ENCODE measurements at regions not wholly inside any gene's neighbourhood (a gene's known extent, or its start where the extent isn't known, plus 50 kb on each side); places are given as distances from the start of the nearest gene placed in this dataset.
"Not testable (repeated sequence)": the region's sequence is repeated elsewhere in the genome, so short reads cannot be mapped to it uniquely, and the experiment has no call there.

GRCh38 chr3:152682477-152682876 lies 152.5 kb upstream of the P2RY1 start:
- no peak for DNase-seq
- Histone ChIP-seq H3K9me3 (no peaks in the 10 kb centered on the region), H3K4me3 (no peak overlapping the region), H3K4me1 (no peaks in the 10 kb centered on the region), H3K27me3 (no peaks in the 10 kb centered on the region), H3K27ac (no peak overlapping the region), H3K36me3 (no peaks in the 10 kb centered on the region)
- intact Hi-C loops (cut with DNase I; ENCODE audit: low total_unique reads) = no loop called here
- TF ChIP-seq, protein P1, sequence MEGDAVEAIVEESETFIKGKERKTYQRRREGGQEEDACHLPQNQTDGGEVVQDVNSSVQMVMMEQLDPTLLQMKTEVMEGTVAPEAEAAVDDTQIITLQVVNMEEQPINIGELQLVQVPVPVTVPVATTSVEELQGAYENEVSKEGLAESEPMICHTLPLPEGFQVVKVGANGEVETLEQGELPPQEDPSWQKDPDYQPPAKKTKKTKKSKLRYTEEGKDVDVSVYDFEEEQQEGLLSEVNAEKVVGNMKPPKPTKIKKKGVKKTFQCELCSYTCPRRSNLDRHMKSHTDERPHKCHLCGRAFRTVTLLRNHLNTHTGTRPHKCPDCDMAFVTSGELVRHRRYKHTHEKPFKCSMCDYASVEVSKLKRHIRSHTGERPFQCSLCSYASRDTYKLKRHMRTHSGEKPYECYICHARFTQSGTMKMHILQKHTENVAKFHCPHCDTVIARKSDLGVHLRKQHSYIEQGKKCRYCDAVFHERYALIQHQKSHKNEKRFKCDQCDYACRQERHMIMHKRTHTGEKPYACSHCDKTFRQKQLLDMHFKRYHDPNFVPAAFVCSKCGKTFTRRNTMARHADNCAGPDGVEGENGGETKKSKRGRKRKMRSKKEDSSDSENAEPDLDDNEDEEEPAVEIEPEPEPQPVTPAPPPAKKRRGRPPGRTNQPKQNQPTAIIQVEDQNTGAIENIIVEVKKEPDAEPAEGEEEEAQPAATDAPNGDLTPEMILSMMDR (IDR thresholded peaks at IDR 0.05) = no peak
- no peak for TF ChIP-seq POLR2A (IDR thresholded peaks at IDR 0.05)

DNA sequence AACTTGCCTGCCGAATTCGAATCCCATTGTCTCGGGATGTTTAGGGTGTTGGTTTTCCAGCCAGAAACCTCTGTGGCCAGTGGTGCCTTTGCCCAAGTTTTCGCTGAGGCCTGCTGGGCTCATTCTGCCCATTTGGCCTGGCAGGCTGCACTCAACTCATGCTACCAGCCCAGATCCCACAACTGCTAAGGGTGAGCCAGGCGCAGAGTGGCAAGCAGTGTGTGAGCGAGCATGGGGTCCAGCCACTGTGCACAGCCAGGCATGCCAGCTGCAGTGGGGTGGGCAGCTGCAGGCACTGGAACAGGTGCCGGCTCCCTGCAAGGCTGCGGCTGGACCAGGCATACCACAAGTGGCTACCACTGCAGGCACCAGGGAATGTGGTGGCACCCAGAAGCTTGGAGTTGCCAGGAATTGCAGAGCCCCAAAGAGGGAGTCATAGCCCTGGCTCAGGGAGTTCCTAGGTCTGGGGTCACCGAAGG lies 151.4 kb upstream of the P2RY1 start:
- Histone ChIP-seq H3K4me3 (no peak overlapping the region), H3K4me1 (no peaks in the 10 kb centered on the region), H3K9me3 (no peaks in the 10 kb centered on the region), H3K36me3 (no peaks in the 10 kb centered on the region), H3K27ac (no peak overlapping the region), H3K27me3 (no peaks in the 10 kb centered on the region)
- no peak for DNase-seq
- intact Hi-C loops (cut with DNase I; ENCODE audit: low total_unique reads) = no loop called here
- TF ChIP-seq POLR2A (IDR thresholded peaks at IDR 0.05) = no peak
- TF ChIP-seq, protein P1 (IDR thresholded peaks at IDR 0.05) = no peak

GRCh38 chr3:152684279-152684678 lies 150.7 kb upstream of the P2RY1 start:
- no peak for DNase-seq
- no peaks in the 10 kb centered on the region for H3K9me3 ChIP-seq
- H3K27ac ChIP-seq = no peak overlapping the region
- H3K27me3 ChIP-seq = no peaks in the 10 kb centered on the region
- H3K4me3 ChIP-seq = no peak overlapping the region
- H3K36me3 ChIP-seq = no peaks in the 10 kb centered on the region
- intact Hi-C loops (cut with DNase I; ENCODE audit: low total_unique reads) = no loop called here
- TF ChIP-seq, protein P1 (IDR thresholded peaks at IDR 0.05) = no peak
- no peak for TF ChIP-seq POLR2A (IDR thresholded peaks at IDR 0.05)
- no peaks in the 10 kb centered on the region for H3K4me1 ChIP-seq

DNA sequence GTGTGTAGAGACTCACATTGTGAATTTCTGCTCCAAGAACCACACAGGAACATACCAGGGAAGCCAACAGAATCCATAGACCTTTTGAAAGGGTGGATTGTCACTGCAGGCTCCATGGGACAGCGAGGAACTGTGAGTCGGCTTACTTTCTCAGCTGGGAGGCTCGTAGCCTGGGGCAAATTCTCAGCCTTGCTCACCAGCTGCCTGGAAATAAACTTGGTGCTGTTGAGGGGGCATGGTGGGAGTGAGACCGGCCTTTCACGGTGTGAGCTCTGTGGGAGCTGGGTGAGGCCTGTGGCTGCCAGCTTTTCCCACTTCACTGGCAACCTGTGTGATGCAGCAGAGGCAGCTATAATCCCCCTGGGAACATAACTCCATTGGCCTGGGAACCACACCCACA lies 146.6 kb upstream of the P2RY1 start:
- no peak overlapping the region for H3K4me3 ChIP-seq
- H3K27ac ChIP-seq = no peak overlapping the region
- H3K4me1 ChIP-seq = no peaks in the 10 kb centered on the region
- no peaks in the 10 kb centered on the region for H3K9me3 ChIP-seq
- intact Hi-C loops (cut with DNase I; ENCODE audit: low total_unique reads) = no loop called here
- DNase-seq = no peak
- no peaks in the 10 kb centered on the region for H3K36me3 ChIP-seq
- H3K27me3 ChIP-seq = no peaks in the 10 kb centered on the region
- TF ChIP-seq, protein P1 (IDR thresholded peaks at IDR 0.05) = no peak
- TF ChIP-seq POLR2A (IDR thresholded peaks at IDR 0.05) = no peak

DNA sequence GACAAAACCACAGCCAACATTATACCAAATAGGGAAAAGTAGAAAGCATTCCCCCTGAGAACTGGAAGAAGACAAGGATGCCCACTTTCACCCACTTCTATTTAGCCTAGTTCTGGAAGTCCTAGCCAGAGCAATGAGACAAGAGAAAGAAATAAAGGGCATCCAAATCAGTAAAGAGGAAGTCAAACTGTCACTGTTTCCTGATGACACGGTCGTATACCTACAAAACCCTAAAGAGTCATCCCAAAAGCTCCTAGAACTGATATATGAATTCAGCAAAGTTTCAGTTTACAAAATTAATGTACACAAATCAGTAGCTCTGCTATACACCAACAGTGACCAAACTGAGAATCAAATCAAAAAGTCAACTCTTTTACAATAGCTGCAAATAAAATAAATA lies 142.6 kb upstream of the P2RY1 start:
- H3K36me3 ChIP-seq; intact Hi-C loops (cut with DNase I; ENCODE audit: low total_unique reads); H3K9me3 ChIP-seq; DNase-seq; H3K4me1 ChIP-seq; H3K27me3 ChIP-seq; H3K27ac ChIP-seq; H3K4me3 ChIP-seq: not testable (repeated sequence)

DNA sequence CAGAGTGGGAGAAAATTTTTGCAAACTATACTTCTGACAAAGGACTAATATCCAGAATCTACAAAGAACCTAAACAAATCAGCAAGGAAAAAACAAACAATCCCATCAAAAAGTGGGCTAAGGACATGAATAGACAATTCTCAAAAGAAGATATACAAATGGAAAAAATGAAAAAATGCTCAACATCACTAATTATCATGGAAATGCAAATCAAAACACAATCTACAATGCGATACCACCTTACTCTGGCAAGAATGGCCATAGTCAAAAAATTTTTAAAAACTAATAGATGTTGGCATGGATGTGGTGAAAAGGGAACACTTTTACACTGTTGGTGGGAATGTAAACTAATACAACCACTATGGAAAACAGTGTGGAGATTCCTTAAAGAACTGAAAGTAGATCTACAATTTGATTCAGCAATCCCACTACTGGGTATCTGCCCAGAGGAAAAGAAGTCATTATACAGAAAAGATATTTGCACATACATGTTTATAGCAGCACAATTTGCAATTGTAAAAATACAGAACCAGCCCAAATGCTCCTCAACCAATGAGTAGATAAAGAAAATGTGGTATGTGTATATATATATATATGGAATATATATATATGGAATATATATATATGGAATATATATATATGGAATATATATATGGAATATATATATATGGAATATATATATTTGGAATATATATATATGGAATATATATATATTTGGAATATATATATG lies 141.2 kb upstream of the P2RY1 start:
- H3K27ac ChIP-seq; H3K27me3 ChIP-seq; H3K36me3 ChIP-seq; H3K4me3 ChIP-seq; DNase-seq; H3K4me1 ChIP-seq; H3K9me3 ChIP-seq; intact Hi-C loops (cut with DNase I; ENCODE audit: low total_unique reads): not testable (repeated sequence)

All from uterus (tissue), 3 donors.